ENCODE measurements at regions not wholly inside any gene's neighbourhood (a gene's known extent, or its start where the extent isn't known, plus 50 kb on each side); places are given as distances from the start of the nearest gene placed in this dataset.

DNA sequence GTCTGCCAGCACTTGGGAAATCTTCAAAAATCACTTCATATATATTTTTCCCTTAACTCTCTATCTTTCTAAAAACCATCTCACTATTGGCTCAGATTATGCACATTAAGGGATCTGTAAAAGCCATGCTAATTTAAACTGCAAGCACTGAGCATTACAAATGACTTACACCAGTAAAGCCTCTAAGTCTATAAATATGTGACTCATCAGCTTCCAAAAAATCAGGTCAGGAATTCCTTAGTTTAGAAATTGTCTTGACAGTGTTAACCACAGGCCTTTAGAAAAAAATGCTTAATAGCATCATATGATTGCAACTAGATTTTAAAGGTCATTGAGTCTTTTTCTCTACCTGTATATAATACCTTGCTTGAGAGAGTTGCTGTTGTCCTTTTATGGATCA is 1113.6 kb upstream of the PIK3C3 start:
- TF ChIP-seq, protein P1, sequence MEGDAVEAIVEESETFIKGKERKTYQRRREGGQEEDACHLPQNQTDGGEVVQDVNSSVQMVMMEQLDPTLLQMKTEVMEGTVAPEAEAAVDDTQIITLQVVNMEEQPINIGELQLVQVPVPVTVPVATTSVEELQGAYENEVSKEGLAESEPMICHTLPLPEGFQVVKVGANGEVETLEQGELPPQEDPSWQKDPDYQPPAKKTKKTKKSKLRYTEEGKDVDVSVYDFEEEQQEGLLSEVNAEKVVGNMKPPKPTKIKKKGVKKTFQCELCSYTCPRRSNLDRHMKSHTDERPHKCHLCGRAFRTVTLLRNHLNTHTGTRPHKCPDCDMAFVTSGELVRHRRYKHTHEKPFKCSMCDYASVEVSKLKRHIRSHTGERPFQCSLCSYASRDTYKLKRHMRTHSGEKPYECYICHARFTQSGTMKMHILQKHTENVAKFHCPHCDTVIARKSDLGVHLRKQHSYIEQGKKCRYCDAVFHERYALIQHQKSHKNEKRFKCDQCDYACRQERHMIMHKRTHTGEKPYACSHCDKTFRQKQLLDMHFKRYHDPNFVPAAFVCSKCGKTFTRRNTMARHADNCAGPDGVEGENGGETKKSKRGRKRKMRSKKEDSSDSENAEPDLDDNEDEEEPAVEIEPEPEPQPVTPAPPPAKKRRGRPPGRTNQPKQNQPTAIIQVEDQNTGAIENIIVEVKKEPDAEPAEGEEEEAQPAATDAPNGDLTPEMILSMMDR (conservative IDR thresholded peaks at IDR 0.05): no peak
- Histone ChIP-seq H3K9me3 (ENCODE audit: control insufficient read depth, low read length) (no peaks in the 10 kb centered on the region), H3K4me1 (ENCODE audit: control insufficient read depth, insufficient read depth, low read length) (no peaks in the 10 kb centered on the region), H3K27ac (ENCODE audit: low read depth, low read length) (no peak overlapping the region), H3K9ac (ENCODE audit: extremely low read depth, low read length, poor library complexity, severe bottlenecking) (no peak overlapping the region), H3K4me3 (ENCODE audit: low read length) (no peak overlapping the region), H3K27me3 (ENCODE audit: control insufficient read depth, insufficient read depth, low read length, poor library complexity, severe bottlenecking) (no peaks in the 10 kb centered on the region), H3K36me3 (ENCODE audit: control insufficient read depth, insufficient read depth, low read length) (no peaks in the 10 kb centered on the region)
- no peaks in the 10 kb centered on the region for H3K9me3 Mint-ChIP-seq
- no peak overlapping the region for H3K4me3 Mint-ChIP-seq
- no peaks in the 10 kb centered on the region for H3K4me1 Mint-ChIP-seq
- H3K27ac Mint-ChIP-seq: no peak overlapping the region
- DNase-seq: no peak
- no peaks in the 10 kb centered on the region for H3K27me3 Mint-ChIP-seq (ENCODE audit: insufficient read depth)
- no peaks in the 10 kb centered on the region for H3K36me3 Mint-ChIP-seq (ENCODE audit: low read depth)

DNA sequence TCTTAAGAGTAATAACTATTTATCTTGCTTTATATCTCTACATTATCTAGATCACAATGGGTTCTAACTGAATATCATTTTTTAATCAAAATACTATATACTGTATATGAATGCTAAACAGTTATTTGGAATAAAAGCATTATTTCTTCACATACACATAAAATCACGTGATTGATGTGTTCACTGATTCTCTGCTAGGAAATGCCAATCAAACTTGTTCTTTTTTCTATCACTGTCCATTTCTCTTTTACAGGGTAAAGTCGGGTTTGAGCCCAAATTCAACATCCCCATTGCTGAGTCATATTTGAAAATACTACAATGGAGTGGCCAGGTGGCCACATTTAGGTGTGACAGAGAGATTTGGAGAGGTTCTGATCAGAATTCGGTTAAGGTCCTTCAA is 1114.0 kb upstream of the PIK3C3 start:
- H3K36me3 ChIP-seq (ENCODE audit: control insufficient read depth, insufficient read depth, low read length): no peaks in the 10 kb centered on the region
- H3K27me3 ChIP-seq (ENCODE audit: control insufficient read depth, insufficient read depth, low read length, poor library complexity, severe bottlenecking): no peaks in the 10 kb centered on the region
- no peak overlapping the region for H3K9ac ChIP-seq (ENCODE audit: extremely low read depth, low read length, poor library complexity, severe bottlenecking)
- H3K4me1 Mint-ChIP-seq: no peaks in the 10 kb centered on the region
- no peaks in the 10 kb centered on the region for H3K4me1 ChIP-seq (ENCODE audit: control insufficient read depth, insufficient read depth, low read length)
- H3K4me3 ChIP-seq (ENCODE audit: low read length): no peak overlapping the region
- H3K36me3 Mint-ChIP-seq (ENCODE audit: low read depth): no peaks in the 10 kb centered on the region
- WGBS, 2 experiments (ENCODE audit: insufficient coverage in 1 of 2, insufficient read length in 1 of 2): 75 to 96% methylated on average over 2 to 3 of the region's 3 CpGs
- no peak overlapping the region for H3K27ac Mint-ChIP-seq
- H3K9me3 ChIP-seq (ENCODE audit: control insufficient read depth, low read length): no peaks in the 10 kb centered on the region
- no peaks in the 10 kb centered on the region for H3K27me3 Mint-ChIP-seq (ENCODE audit: insufficient read depth)
- DNase-seq: no peak
- H3K27ac ChIP-seq (ENCODE audit: low read depth, low read length): no peak overlapping the region
- no peaks in the 10 kb centered on the region for H3K9me3 Mint-ChIP-seq
- no peak overlapping the region for H3K4me3 Mint-ChIP-seq
- TF ChIP-seq, protein P1 (conservative IDR thresholded peaks at IDR 0.05): no peak

DNA sequence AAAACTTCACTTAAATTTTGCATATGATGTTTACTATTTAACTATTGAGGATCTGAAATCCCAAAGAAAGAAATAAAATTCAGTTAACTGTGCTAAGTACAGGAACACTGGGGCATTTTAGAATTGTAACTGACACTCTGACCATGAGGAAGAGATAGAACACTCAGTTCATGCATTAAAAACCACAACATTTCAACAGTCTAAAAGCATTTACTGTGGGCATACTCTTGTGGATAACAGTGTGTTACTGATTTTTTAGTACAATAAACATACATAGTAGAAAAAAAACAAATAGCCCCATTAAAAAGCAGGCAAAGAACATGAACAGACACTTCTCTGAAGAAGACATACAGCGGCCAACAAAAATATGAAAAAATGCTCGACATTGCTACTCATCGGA is 1122.7 kb upstream of the PIK3C3 start:
- no peaks in the 10 kb centered on the region for H3K27me3 Mint-ChIP-seq (ENCODE audit: insufficient read depth)
- H3K9ac ChIP-seq (ENCODE audit: extremely low read depth, low read length, poor library complexity, severe bottlenecking): no peak overlapping the region
- no peaks in the 10 kb centered on the region for H3K36me3 Mint-ChIP-seq (ENCODE audit: low read depth)

More for the DNA sequence above, 1122.7 kb upstream of the PIK3C3 start:
- Histone ChIP-seq H3K4me1 (ENCODE audit: control insufficient read depth, insufficient read depth, low read length) (no peaks in the 10 kb centered on the region), H3K4me3 (ENCODE audit: low read length) (no peak overlapping the region), H3K27me3 (ENCODE audit: control insufficient read depth, insufficient read depth, low read length, poor library complexity, severe bottlenecking) (no peaks in the 10 kb centered on the region), H3K9me3 (ENCODE audit: control insufficient read depth, low read length) (no peaks in the 10 kb centered on the region), H3K27ac (ENCODE audit: low read depth, low read length) (no peak overlapping the region), H3K36me3 (ENCODE audit: control insufficient read depth, insufficient read depth, low read length) (no peaks in the 10 kb centered on the region)
- H3K9me3 Mint-ChIP-seq: no peaks in the 10 kb centered on the region
- no peak overlapping the region for H3K4me3 Mint-ChIP-seq
- DNase-seq: no peak
- H3K4me1 Mint-ChIP-seq: no peaks in the 10 kb centered on the region
- no peak overlapping the region for H3K27ac Mint-ChIP-seq
- WGBS, 2 experiments (ENCODE audit: insufficient coverage in 1 of 2, insufficient read length in 1 of 2): 95 to 100% methylated on average over 1 to 3 of the region's 3 CpGs
- TF ChIP-seq, protein P1 (conservative IDR thresholded peaks at IDR 0.05): no peak

All from endodermal cell (in vitro differentiated cells).